SK-N-SH treated with all-trans-retinoic acid at 6 μM for 48 hours (cell line): ENCODE measurements at regions not wholly inside any gene's neighbourhood (a gene's known extent, or its start where the extent isn't known, plus 50 kb on each side); places are given as distances from the start of the nearest gene placed in this dataset.

Experiments used
- ATAC-seq: fragments of 200-7000 bp; cut with Tn5 transposase; 3 replicates; pipeline ENCODE4 v1.9.1; 2020; ENCODE audit warnings: mild to moderate bottlenecking, moderate library complexity
- ARNTL ChIP-seq: fragments of 450-650 bp; formaldehyde crosslinking; IDR thresholded peaks from 2 replicates; pipeline ENCODE4 v1.5.0; 2020; ENCODE audit warnings: low read depth, mild to moderate bottlenecking, moderate library complexity, borderline replicate concordance
- CSDC2 ChIP-seq: fragments of 250-450 bp; sonication (Bioruptor Pico); IDR thresholded peaks from 2 replicates; pipeline ENCODE4 v1.5.0; 2020; ENCODE audit warnings: mild to moderate bottlenecking, moderate library complexity
- ESRRG ChIP-seq: fragments of 250-450 bp; sonication (Bioruptor Pico); IDR thresholded peaks from 2 replicates; pipeline ENCODE4 v1.6.1; 2021; ENCODE audit warnings: mild to moderate bottlenecking
- ISL1 ChIP-seq: fragments of 250-450 bp; sonication (Bioruptor Pico); IDR thresholded peaks from 2 replicates; pipeline ENCODE4 v2.1.2; 2022; ENCODE audit warnings: mild to moderate bottlenecking, moderate library complexity
- OSR1 ChIP-seq: fragments of 250-450 bp; sonication (Bioruptor Pico); IDR thresholded peaks from 2 replicates; pipeline ENCODE4 v1.8.0; 2022; ENCODE audit warnings: moderate library complexity, mild to moderate bottlenecking, inconsistent platforms
- PPARA ChIP-seq: fragments of 250-450 bp; sonication (Bioruptor Pico); IDR thresholded peaks from 2 replicates; pipeline ENCODE4 v1.5.0; 2020; ENCODE audit warnings: mild to moderate bottlenecking, borderline replicate concordance
- RARB ChIP-seq: fragments of 250-450 bp; sonication (Bioruptor Pico); IDR thresholded peaks from 2 replicates; pipeline ENCODE4 v1.8.0; 2021; ENCODE audit warnings: mild to moderate bottlenecking, moderate library complexity
- SNAI2 ChIP-seq: fragments of 250-450 bp; sonication (Bioruptor Pico); IDR thresholded peaks from 2 replicates; pipeline ENCODE4 v1.5.0; 2020; ENCODE audit warnings: mild to moderate bottlenecking, moderate library complexity
- TCF4 ChIP-seq: fragments of 250-450 bp; sonication (Bioruptor Pico); IDR thresholded peaks from 2 replicates; pipeline ENCODE4 v1.8.0; 2021; ENCODE audit warnings: mild to moderate bottlenecking, moderate library complexity, borderline replicate concordance
- TOX ChIP-seq: fragments of 250-450 bp; sonication (Bioruptor Pico); IDR thresholded peaks from 2 replicates; pipeline ENCODE4 v1.8.0; 2021; ENCODE audit warnings: mild to moderate bottlenecking, moderate library complexity, borderline replicate concordance
- ZFP30 ChIP-seq: fragments of 450-650 bp; formaldehyde crosslinking; IDR thresholded peaks from 2 replicates; pipeline ENCODE4 v1.5.0; 2022; ENCODE audit warnings: mild to moderate bottlenecking, moderate library complexity
- ZNF70 ChIP-seq: fragments of 450-650 bp; formaldehyde crosslinking; IDR thresholded peaks from 2 replicates; pipeline ENCODE4 v1.5.0; 2020; ENCODE audit warnings: mild to moderate bottlenecking, moderate library complexity
- ZNF8 ChIP-seq: fragments of 450-650 bp; formaldehyde crosslinking; IDR thresholded peaks from 2 replicates; pipeline ENCODE4 v1.5.0; 2020; ENCODE audit warnings: mild to moderate bottlenecking, moderate library complexity
- TF ChIP-seq, protein P1 (sequence below): fragments of 250-450 bp; sonication (Bioruptor Pico); IDR thresholded peaks from 2 replicates; pipeline ENCODE4 v1.8.0; 2021; ENCODE audit warnings: low read depth, mild to moderate bottlenecking, moderate library complexity, borderline replicate concordance
- TF ChIP-seq, protein P2 (sequence below): fragments of 250-450 bp; sonication (Bioruptor Pico); IDR thresholded peaks from 2 replicates; pipeline ENCODE4 v1.8.0; 2020; ENCODE audit warnings: mild to moderate bottlenecking, moderate library complexity, borderline replicate concordance
- TF ChIP-seq, protein P3 (sequence below): fragments of 250-450 bp; sonication (Bioruptor Pico); IDR thresholded peaks from 2 replicates; pipeline ENCODE4 v1.5.1; 2020; ENCODE audit warnings: low read depth, mild to moderate bottlenecking, moderate library complexity
- TF ChIP-seq, protein P4 (sequence below): fragments of 250-450 bp; sonication (Bioruptor Pico); IDR thresholded peaks from 2 replicates; pipeline ENCODE4 v1.5.1; 2021; ENCODE audit warnings: mild to moderate bottlenecking, moderate library complexity

DNA sequence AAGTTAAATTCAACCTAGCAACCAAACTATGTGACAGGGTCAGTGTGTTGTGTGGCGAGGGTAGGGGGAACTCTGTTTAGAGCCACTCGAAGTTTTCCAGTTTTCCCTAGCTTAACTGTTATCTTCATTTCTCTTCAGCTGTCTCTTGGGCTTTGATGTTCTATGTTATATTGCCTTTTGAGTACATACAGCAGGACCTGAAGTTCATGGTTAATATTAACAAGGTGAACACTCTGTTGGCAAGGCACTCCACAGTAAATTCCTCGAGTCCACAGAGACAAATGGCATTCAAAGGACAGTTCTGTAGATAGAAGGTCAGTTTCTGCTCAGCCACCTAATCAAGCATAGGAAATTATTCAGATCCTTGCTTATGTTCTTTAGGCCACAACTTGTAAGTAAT lies 147.9 kb upstream of the DPH6 start (continued):
- TF ChIP-seq, protein P1, sequence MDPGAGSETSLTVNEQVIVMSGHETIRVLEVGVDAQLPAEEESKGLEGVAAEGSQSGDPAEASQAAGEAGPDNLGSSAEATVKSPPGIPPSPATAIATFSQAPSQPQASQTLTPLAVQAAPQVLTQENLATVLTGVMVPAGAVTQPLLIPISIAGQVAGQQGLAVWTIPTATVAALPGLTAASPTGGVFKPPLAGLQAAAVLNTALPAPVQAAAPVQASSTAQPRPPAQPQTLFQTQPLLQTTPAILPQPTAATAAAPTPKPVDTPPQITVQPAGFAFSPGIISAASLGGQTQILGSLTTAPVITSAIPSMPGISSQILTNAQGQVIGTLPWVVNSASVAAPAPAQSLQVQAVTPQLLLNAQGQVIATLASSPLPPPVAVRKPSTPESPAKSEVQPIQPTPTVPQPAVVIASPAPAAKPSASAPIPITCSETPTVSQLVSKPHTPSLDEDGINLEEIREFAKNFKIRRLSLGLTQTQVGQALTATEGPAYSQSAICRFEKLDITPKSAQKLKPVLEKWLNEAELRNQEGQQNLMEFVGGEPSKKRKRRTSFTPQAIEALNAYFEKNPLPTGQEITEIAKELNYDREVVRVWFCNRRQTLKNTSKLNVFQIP (CRISPR knock-in tag), result no peak

DNA sequence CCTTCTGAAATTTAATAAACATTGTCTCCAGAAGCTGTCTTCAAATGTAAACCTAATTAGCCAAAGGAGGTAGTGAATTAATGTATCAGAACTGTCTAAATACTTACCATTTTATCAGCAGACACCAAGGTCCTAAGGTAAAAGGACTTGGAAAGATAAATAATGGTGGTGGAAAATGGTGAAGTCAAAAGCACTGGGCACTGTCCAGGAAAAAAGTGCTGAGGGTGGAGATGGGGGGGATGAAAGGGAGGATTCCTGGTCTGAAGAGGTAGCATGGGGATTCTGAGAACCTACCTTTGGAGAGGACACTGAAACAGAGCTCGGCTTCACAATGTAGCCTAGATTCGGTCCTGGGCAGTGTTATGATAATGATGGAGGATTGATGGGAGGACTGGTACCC lies 149.0 kb upstream of the DPH6 start:
- TF ChIP-seq ZNF8 (no peak), CSDC2 (CRISPR knock-in tag) (no peak)
- TF ChIP-seq, protein P2, sequence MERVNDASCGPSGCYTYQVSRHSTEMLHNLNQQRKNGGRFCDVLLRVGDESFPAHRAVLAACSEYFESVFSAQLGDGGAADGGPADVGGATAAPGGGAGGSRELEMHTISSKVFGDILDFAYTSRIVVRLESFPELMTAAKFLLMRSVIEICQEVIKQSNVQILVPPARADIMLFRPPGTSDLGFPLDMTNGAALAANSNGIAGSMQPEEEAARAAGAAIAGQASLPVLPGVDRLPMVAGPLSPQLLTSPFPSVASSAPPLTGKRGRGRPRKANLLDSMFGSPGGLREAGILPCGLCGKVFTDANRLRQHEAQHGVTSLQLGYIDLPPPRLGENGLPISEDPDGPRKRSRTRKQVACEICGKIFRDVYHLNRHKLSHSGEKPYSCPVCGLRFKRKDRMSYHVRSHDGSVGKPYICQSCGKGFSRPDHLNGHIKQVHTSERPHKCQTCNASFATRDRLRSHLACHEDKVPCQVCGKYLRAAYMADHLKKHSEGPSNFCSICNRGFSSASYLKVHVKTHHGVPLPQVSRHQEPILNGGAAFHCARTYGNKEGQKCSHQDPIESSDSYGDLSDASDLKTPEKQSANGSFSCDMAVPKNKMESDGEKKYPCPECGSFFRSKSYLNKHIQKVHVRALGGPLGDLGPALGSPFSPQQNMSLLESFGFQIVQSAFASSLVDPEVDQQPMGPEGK, result no peak
- TF ChIP-seq, all 23 proteins: peak for 0
- no peak for ATAC-seq

DNA sequence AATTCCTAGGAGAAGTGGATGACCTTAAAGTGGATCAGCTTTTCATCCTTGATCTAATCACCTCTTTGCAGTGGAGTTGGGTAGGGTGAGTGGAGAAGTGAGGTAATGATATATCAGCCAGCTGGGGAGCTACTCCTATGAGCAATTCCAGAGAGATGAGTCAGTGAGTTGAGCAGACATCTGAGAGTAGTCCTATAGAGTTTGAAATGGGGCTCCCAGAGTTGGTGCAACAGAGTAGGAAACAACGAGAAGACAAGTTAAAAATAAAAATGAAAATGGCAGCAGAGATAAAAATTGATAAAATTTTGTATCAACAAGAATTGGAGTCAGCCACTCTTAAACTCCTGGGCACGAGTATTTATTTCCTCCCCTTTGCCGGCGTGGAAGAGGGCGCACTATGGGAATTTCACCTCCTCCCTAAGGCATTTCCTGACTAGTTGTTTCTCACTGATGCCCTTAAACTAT lies 150.8 kb upstream of the DPH6 start:
- ATAC-seq, result peak; percentile 95
- TF ChIP-seq ISL1 (CRISPR knock-in tag) (peak; percentile 80), ZNF8 (no peak), OSR1 (CRISPR knock-in tag) (0 out of 2 replicates have a peak, but pooled peaks have one; percentile 16)
- TF ChIP-seq, protein P2, result peak; percentile 32; the same call in 1 of the 2 replicates
- TF ChIP-seq, all 23 proteins: peak for 3

DNA sequence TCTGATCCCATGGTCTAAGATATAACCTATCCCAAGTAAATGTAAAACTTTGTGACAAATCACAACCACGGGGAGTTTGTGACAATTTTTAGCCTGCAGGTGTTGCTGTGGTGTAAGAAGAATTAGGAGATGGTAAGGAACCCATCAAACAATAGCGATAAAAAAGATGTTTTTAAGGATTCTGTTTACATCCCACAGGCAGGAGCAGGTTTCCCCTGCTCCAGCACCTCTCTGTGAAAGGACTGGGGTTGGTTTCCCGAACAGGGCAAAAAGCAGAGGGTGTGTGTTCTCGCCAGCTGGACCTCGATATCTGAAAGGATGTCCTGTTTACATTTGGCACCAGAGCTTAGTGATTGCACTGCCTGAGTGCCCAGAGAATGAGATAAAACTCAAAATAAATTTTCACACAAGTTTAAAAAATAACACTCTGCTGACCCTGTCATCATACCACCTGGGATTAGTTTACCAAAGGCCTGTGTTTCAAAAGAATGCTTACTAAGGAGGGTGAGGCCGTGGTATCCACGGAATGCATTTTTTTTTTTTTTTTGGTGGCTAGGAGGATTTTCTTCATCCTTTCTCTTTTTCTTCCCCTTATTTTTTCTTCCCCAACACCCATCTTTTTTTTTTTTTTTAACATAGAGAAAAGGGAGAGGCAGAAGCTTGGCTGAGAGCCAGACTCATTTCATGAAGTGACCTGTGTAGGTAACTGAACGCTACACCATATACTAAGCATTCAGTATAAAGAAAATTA lies 151.8 kb upstream of the DPH6 start:
- TF ChIP-seq, protein P2, result no peak
- no peak for TF ChIP-seq CSDC2 (CRISPR knock-in tag)
- no peak for TF ChIP-seq PPARA
- no peak for TF ChIP-seq TOX (CRISPR knock-in tag)
- no peak for TF ChIP-seq ARNTL (CRISPR knock-in tag)
- TF ChIP-seq ZFP30 (CRISPR knock-in tag), result no peak
- no peak for TF ChIP-seq RARB (CRISPR knock-in tag)
- TF ChIP-seq, protein P3, sequence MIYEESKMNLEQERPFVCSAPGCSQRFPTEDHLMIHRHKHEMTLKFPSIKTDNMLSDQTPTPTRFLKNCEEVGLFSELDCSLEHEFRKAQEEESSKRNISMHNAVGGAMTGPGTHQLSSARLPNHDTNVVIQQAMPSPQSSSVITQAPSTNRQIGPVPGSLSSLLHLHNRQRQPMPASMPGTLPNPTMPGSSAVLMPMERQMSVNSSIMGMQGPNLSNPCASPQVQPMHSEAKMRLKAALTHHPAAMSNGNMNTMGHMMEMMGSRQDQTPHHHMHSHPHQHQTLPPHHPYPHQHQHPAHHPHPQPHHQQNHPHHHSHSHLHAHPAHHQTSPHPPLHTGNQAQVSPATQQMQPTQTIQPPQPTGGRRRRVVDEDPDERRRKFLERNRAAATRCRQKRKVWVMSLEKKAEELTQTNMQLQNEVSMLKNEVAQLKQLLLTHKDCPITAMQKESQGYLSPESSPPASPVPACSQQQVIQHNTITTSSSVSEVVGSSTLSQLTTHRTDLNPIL (CRISPR knock-in tag), result no peak
- TF ChIP-seq, protein P4, sequence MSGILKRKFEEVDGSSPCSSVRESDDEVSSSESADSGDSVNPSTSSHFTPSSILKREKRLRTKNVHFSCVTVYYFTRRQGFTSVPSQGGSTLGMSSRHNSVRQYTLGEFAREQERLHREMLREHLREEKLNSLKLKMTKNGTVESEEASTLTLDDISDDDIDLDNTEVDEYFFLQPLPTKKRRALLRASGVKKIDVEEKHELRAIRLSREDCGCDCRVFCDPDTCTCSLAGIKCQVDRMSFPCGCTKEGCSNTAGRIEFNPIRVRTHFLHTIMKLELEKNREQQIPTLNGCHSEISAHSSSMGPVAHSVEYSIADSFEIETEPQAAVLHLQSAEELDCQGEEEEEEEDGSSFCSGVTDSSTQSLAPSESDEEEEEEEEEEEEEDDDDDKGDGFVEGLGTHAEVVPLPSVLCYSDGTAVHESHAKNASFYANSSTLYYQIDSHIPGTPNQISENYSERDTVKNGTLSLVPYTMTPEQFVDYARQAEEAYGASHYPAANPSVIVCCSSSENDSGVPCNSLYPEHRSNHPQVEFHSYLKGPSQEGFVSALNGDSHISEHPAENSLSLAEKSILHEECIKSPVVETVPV (CRISPR knock-in tag), result no peak
- no peak for TF ChIP-seq ESRRG
- TF ChIP-seq, protein P1 (CRISPR knock-in tag), result no peak
- TF ChIP-seq ZNF8, result no peak
- TF ChIP-seq ZNF70 (CRISPR knock-in tag), result no peak
- no peak for TF ChIP-seq SNAI2
- TF ChIP-seq TCF4, result no peak
- ATAC-seq, result peak; percentile 65
